ENCODE measurements at regions not wholly inside any gene's neighbourhood (a gene's known extent, or its start where the extent isn't known, plus 50 kb on each side); places are given as distances from the start of the nearest gene placed in this dataset.

- TF ChIP-seq CTCF (conservative IDR thresholded peaks at IDR 0.05): no peak
Observed at GRCh38 chr3:116630494-116630893, 79.1 kb upstream of the TUSC7 start.

More at GRCh38 chr3:116630494-116630893, 79.1 kb upstream of the TUSC7 start:
- Histone ChIP-seq H3K27me3 (ENCODE audit: insufficient read depth, low read length) (no peaks in the 10 kb centered on the region), H4K5ac (ENCODE audit: insufficient read length, low read depth, low read length) (no peak overlapping the region), H2AFZ (ENCODE audit: low read length) (no peak overlapping the region), H3K9me3 (ENCODE audit: control insufficient read depth, low read depth, low read length) (no peaks in the 10 kb centered on the region), H2BK15ac (ENCODE audit: low read depth, low read length) (no peak overlapping the region), H2BK12ac (ENCODE audit: insufficient read length, low read depth, low read length) (no peak overlapping the region), H4K20me1 (ENCODE audit: control insufficient read depth, insufficient read depth, insufficient read length) (no peaks in the 10 kb centered on the region), H3K23me2 (ENCODE audit: insufficient read length, low read depth, low read length, poor library complexity, severe bottlenecking) (no peaks in the 10 kb centered on the region), H3K27ac (ENCODE audit: insufficient read length, low read depth, low read length) (no peak overlapping the region), H3K79me1 (ENCODE audit: insufficient read depth, low read depth, low read length, poor library complexity, severe bottlenecking) (no peaks in the 10 kb centered on the region), H4K91ac (ENCODE audit: insufficient read length, low read depth, low read length) (no peak overlapping the region), H3K14ac (ENCODE audit: insufficient read depth, low read length) (no peak overlapping the region), H3K18ac (ENCODE audit: insufficient read length, low read depth, low read length) (no peak overlapping the region), H3K23ac (ENCODE audit: insufficient read length, low read depth, low read length) (no peak overlapping the region), H2BK20ac (ENCODE audit: low read depth, low read length, poor library complexity, severe bottlenecking) (no peak overlapping the region), H3K56ac (ENCODE audit: insufficient read length, low read depth, low read length) (no peak overlapping the region), H2BK120ac (ENCODE audit: low read depth, low read length, poor library complexity, severe bottlenecking) (no peak overlapping the region), H4K8ac (replicated peaks; ENCODE audit: insufficient read length, low read depth, low read length) (no peak overlapping the region), H3K9ac (ENCODE audit: extremely low read depth, insufficient read length, low read length) (no peak overlapping the region), H3K4ac (ENCODE audit: low read depth, low read length) (no peak overlapping the region), H2BK5ac (ENCODE audit: insufficient read length, low read length) (no peak overlapping the region), H3K79me2 (ENCODE audit: insufficient read depth, low read length) (no peaks in the 10 kb centered on the region), H2AK5ac (ENCODE audit: insufficient read length, low read length) (no peak overlapping the region), H3T11ph (ENCODE audit: low read length) (no peak overlapping the region), H3K4me2 (ENCODE audit: insufficient read depth, insufficient read length, low read length) (no peak overlapping the region), H3K4me1 (ENCODE audit: insufficient read depth, low read length) (no peaks in the 10 kb centered on the region)
- DNase-seq: no peak
- Mint-ChIP-seq H3K4me1 (peaks cover 0 to 2% of the 10 kb centered on the region in 2 experiments; a peak in 1 of 4 replicates), H3K27ac (no peak overlapping the region), H3K4me3 (no peak overlapping the region), H3K36me3 (ENCODE audit: insufficient read depth in 1 of 3, low read depth in 3 of 3) (peaks cover 0 to 9% (median 0%) of the 10 kb centered on the region in 3 experiments; a peak in 2 of 7 replicates), H3K9me3 (peaks cover 4 to 10% of the 10 kb centered on the region in 2 experiments), H3K27me3 (ENCODE audit: low read depth) (no peaks in the 10 kb centered on the region)
- no CpG with 5 or more reads among the region's 4 CpGs for WGBS (ENCODE audit: extremely low coverage, insufficient read length, low lambda C conversion rate)
